ENCODE measurements at regions not wholly inside any gene's neighbourhood (a gene's known extent, or its start where the extent isn't known, plus 50 kb on each side); places are given as distances from the start of the nearest gene placed in this dataset.

GRCh38 chr20:3307078-3307477, 68.1 kb upstream of the SLC4A11 start:
- no peaks in the 10 kb centered on the region for H3K9me1 ChIP-seq (replicated peaks; ENCODE audit: control insufficient read depth, extremely low read depth, insufficient read depth, low read length)
- dilution Hi-C loops (cut with MboI; ENCODE audit: extremely low pct_ligation_motif_present, low sequenced_read_pairs), result no loop called here
- no peaks in the 10 kb centered on the region for H4K20me1 ChIP-seq (replicated peaks; ENCODE audit: control insufficient read depth, extremely low read depth, insufficient read depth, low read length)
- no peak for FAIRE-seq
- H3K4me1 ChIP-seq (ENCODE audit: control insufficient read depth, extremely low read depth, insufficient read depth, low read length), result no peaks in the 10 kb centered on the region
- TF ChIP-seq JUN (IDR thresholded peaks at IDR 0.05; ENCODE audit: borderline replicate concordance, insufficient read depth, insufficient read length, low read depth) (no peak), CTCF (IDR thresholded peaks at IDR 0.05; ENCODE audit: extremely low read depth in 1 of 2, insufficient read depth in 1 of 2, low read depth in 1 of 2, low read length in 2 of 2) (no peak), MYC (IDR thresholded peaks at IDR 0.05; ENCODE audit: low read depth, low read length) (no peak), FOS (IDR thresholded peaks at IDR 0.05; ENCODE audit: borderline replicate concordance, insufficient read depth, low read length) (no peak), MAX (IDR thresholded peaks at IDR 0.05; ENCODE audit: insufficient read depth, insufficient read length) (no peak), GATA2 (IDR thresholded peaks at IDR 0.05; ENCODE audit: insufficient read depth, insufficient read length, low read depth, low read length) (no peak), EZH2 (IDR thresholded peaks at IDR 0.05; ENCODE audit: borderline replicate concordance, low read depth, low read length, severe bottlenecking) (no peak), POLR2AphosphoS5 (IDR thresholded peaks at IDR 0.05; ENCODE audit: insufficient read depth, low read depth, low read length) (no peak), POLR2A (IDR thresholded peaks at IDR 0.05; ENCODE audit: low read depth, low read length) (no peak)
- no peak for DNase-seq (ENCODE audit: low read depth, low spot score)
- H3K9ac ChIP-seq (replicated peaks; ENCODE audit: extremely low read depth, insufficient read depth, low read length), result no peak overlapping the region
- H3K27ac ChIP-seq (ENCODE audit: insufficient read depth, low read depth, low read length), result no peak overlapping the region
- no peak overlapping the region for H3K4me3 ChIP-seq (replicated peaks in 1 of 3; ENCODE audit: insufficient read depth in 1 of 3, low read depth in 1 of 3, low read length in 3 of 3)
- BruUV-seq (replicated peaks), result no TSS peak
- H3K27me3 ChIP-seq (ENCODE audit: control insufficient read depth in 2 of 2, insufficient read depth in 2 of 2, low read length in 2 of 2), result no peaks in the 10 kb centered on the region
- peaks cover 5 to 27% of the 10 kb centered on the region in 2 experiments for H3K36me3 ChIP-seq (ENCODE audit: control insufficient read depth in 2 of 2, extremely low read depth in 1 of 2, insufficient read depth in 2 of 2, low read length in 2 of 2)
- no peak overlapping the region for H2AFZ ChIP-seq (ENCODE audit: low read depth, low read length)
- H3K4me2 ChIP-seq (ENCODE audit: insufficient read depth, low read length), result no peak overlapping the region
- no peaks in the 10 kb centered on the region for H3K9me3 ChIP-seq (replicated peaks; ENCODE audit: control insufficient read depth, insufficient read depth, low read length)
- intact Hi-C loops (cut with micrococcal nuclease), result no loop called here
- ChIA-PET POLR2A (no interaction called here), CTCF (interaction anchor here (1.4 kb wide), 1 partner anchor 9 kb away, joined by 3 read pairs; no protein-coding TSS in a partner anchor)
- H3K79me2 ChIP-seq (ENCODE audit: control insufficient read depth, insufficient read depth, low read length), result no peaks in the 10 kb centered on the region
